SK-N-SH treated with all-trans-retinoic acid at 6 μM for 48 hours (cell line): ENCODE measurements at regions not wholly inside any gene's neighbourhood (a gene's known extent, or its start where the extent isn't known, plus 50 kb on each side); places are given as distances from the start of the nearest gene placed in this dataset.

Source experiments
- CSDC2 ChIP-seq: fragments of 250-450 bp; sonication (Bioruptor Pico); IDR thresholded peaks from 2 replicates; pipeline ENCODE4 v1.5.0; 2020; ENCODE audit warnings: mild to moderate bottlenecking, moderate library complexity
- RARB ChIP-seq: fragments of 250-450 bp; sonication (Bioruptor Pico); IDR thresholded peaks from 2 replicates; pipeline ENCODE4 v1.8.0; 2021; ENCODE audit warnings: mild to moderate bottlenecking, moderate library complexity
- SNAI2 ChIP-seq: fragments of 250-450 bp; sonication (Bioruptor Pico); IDR thresholded peaks from 2 replicates; pipeline ENCODE4 v1.5.0; 2020; ENCODE audit warnings: mild to moderate bottlenecking, moderate library complexity
- TCF4 ChIP-seq: fragments of 250-450 bp; sonication (Bioruptor Pico); IDR thresholded peaks from 2 replicates; pipeline ENCODE4 v1.8.0; 2021; ENCODE audit warnings: mild to moderate bottlenecking, moderate library complexity, borderline replicate concordance
- ZFP30 ChIP-seq: fragments of 450-650 bp; formaldehyde crosslinking; IDR thresholded peaks from 2 replicates; pipeline ENCODE4 v1.5.0; 2022; ENCODE audit warnings: mild to moderate bottlenecking, moderate library complexity
- ZNF565 ChIP-seq: fragments of 450-650 bp; formaldehyde crosslinking; conservative IDR thresholded peaks from 2 replicates; pipeline ENCODE4 v1.5.0; 2020; ENCODE audit warnings: low read depth, mild to moderate bottlenecking, moderate library complexity
- TF ChIP-seq, protein P1 (sequence below): fragments of 250-450 bp; sonication (Bioruptor Pico); IDR thresholded peaks from 2 replicates; pipeline ENCODE4 v1.5.1; 2020; ENCODE audit warnings: low read depth, mild to moderate bottlenecking, moderate library complexity
- TF ChIP-seq, protein P2 (sequence below): fragments of 250-450 bp; sonication (Bioruptor Pico); IDR thresholded peaks from 2 replicates; pipeline ENCODE4 v1.8.0; 2020; ENCODE audit warnings: mild to moderate bottlenecking, moderate library complexity, borderline replicate concordance

DNA sequence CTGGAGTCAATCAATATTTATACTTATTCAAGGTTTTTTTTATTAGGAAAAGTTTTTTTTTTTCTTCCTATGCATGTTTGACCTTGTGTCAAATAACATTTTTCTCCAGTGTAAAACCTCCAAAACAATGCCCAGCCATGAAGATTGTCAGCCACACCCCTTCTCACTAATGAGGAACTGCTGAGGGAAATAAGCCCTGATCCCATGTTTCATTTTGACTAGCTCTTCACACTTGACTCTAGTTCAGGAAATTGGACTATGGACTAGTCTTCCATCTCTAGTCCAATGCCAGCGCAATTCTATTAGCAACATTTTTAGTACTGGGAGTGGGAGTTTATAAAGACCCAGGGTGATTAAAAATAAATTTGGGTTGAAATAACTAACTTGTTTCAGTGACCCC is 275.6 kb upstream of the CXCR4 start:
- TF ChIP-seq, protein P1, sequence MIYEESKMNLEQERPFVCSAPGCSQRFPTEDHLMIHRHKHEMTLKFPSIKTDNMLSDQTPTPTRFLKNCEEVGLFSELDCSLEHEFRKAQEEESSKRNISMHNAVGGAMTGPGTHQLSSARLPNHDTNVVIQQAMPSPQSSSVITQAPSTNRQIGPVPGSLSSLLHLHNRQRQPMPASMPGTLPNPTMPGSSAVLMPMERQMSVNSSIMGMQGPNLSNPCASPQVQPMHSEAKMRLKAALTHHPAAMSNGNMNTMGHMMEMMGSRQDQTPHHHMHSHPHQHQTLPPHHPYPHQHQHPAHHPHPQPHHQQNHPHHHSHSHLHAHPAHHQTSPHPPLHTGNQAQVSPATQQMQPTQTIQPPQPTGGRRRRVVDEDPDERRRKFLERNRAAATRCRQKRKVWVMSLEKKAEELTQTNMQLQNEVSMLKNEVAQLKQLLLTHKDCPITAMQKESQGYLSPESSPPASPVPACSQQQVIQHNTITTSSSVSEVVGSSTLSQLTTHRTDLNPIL (CRISPR knock-in tag): no peak
- TF ChIP-seq, protein P2, sequence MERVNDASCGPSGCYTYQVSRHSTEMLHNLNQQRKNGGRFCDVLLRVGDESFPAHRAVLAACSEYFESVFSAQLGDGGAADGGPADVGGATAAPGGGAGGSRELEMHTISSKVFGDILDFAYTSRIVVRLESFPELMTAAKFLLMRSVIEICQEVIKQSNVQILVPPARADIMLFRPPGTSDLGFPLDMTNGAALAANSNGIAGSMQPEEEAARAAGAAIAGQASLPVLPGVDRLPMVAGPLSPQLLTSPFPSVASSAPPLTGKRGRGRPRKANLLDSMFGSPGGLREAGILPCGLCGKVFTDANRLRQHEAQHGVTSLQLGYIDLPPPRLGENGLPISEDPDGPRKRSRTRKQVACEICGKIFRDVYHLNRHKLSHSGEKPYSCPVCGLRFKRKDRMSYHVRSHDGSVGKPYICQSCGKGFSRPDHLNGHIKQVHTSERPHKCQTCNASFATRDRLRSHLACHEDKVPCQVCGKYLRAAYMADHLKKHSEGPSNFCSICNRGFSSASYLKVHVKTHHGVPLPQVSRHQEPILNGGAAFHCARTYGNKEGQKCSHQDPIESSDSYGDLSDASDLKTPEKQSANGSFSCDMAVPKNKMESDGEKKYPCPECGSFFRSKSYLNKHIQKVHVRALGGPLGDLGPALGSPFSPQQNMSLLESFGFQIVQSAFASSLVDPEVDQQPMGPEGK (CRISPR knock-in tag): no peak
- TF ChIP-seq CSDC2 (no peak), TCF4 (no peak), RARB (CRISPR knock-in tag) (no peak), ZNF565 (no peak), ZFP30 (no peak), SNAI2 (CRISPR knock-in tag) (no peak)
